BE2C (cell line): ENCODE measurements at regions not wholly inside any gene's neighbourhood (a gene's known extent, or its start where the extent isn't known, plus 50 kb on each side); places are given as distances from the start of the nearest gene placed in this dataset.

ENCODE experiments used
- DNase-seq: peaks from one replicate; pipeline ENCODE4 v3.0.0-alpha.2; 2020
- H3K27me3 ChIP-seq: fragments of 250-450 bp; sonication (Bioruptor Pico); 2 replicates; pipeline ENCODE4 v1.5.1; 2020; ENCODE audit warnings: mild to moderate bottlenecking
- H3K36me3 ChIP-seq: fragments of 250-450 bp; sonication (Bioruptor Pico); 2 replicates; pipeline ENCODE4 v1.5.1; 2020; ENCODE audit warnings: mild to moderate bottlenecking
- H3K4me1 ChIP-seq: fragments of 250-450 bp; sonication (Bioruptor Pico); 2 replicates; pipeline ENCODE4 v1.5.1; 2020
- H3K4me3 ChIP-seq: 2 replicates; pipeline ENCODE4 v1.5.1; 2011; ENCODE audit warnings: low read depth, low read length
- H3K9me3 ChIP-seq: fragments of 250-450 bp; sonication (Bioruptor Pico); 2 replicates; pipeline ENCODE4 v1.5.1; 2020
- CTCF ChIP-seq: IDR thresholded peaks from 2 replicates; pipeline ENCODE4 v1.5.1; 2012; ENCODE audit warnings: mild to moderate bottlenecking, low read depth, low read length

DNA sequence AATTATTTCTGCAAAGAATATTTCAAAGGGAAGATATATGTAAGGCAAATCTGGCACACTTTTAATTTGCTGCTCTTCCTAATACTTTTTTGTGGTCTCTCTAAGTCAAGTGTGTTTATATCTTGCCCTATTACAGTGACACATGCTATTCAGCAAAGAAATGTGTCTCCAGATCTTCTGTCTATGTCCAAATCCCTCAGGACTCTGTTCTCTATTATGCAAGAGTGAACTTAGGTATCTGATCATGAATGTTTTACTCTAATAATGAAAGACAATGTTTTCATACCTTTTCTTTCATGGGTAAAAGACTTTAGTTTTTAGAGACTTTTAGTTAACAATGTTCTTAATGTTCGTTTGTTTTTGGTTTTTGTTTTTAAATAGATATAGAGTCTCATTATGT, 255.4 kb upstream of the DAB2 start:
- Histone ChIP-seq H3K4me1 (no peaks in the 10 kb centered on the region), H3K27me3 (no peaks in the 10 kb centered on the region), H3K36me3 (no peaks in the 10 kb centered on the region), H3K4me3 (no peak overlapping the region), H3K9me3 (no peaks in the 10 kb centered on the region)
- no peak for DNase-seq
- TF ChIP-seq CTCF = no peak

DNA sequence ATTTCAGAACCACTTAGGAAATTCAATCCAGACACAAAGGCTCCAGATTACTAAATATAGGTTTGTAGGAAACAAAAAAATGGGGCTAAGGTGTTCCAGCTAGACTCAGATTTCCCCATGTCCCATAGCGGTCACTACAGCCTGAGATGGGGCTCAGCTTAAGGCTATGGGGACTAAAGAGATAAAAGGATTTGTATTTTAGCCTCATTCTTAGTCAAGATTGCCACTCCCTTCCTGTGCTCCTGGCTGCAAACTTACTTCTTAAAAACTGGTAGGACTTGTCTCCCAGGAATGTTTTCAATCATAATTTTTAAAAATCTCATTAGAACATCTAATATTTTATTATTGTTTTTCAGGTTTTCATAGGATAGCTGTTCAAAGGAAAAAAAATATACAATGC, 253.8 kb upstream of the DAB2 start:
- H3K4me3 ChIP-seq = no peak overlapping the region

GRCh38 chr5:39675676-39676075, 250.9 kb upstream of the DAB2 start:
- DNase-seq = no peak
- H3K4me1 ChIP-seq = no peaks in the 10 kb centered on the region
- TF ChIP-seq CTCF = no peak
- no peak overlapping the region for H3K4me3 ChIP-seq
- H3K27me3 ChIP-seq = no peaks in the 10 kb centered on the region
- H3K9me3 ChIP-seq = no peaks in the 10 kb centered on the region
- no peaks in the 10 kb centered on the region for H3K36me3 ChIP-seq

More for the DNA sequence above, 253.8 kb upstream of the DAB2 start:
- H3K27me3 ChIP-seq = no peaks in the 10 kb centered on the region
- no peak for TF ChIP-seq CTCF
- H3K4me1 ChIP-seq = no peaks in the 10 kb centered on the region
- H3K36me3 ChIP-seq = no peaks in the 10 kb centered on the region
- H3K9me3 ChIP-seq = no peaks in the 10 kb centered on the region
- no peak for DNase-seq

- no peaks in the 10 kb centered on the region for H3K36me3 ChIP-seq
- DNase-seq = no peak
- H3K4me3 ChIP-seq = no peak overlapping the region
- H3K9me3 ChIP-seq = no peaks in the 10 kb centered on the region
- H3K4me1 ChIP-seq = no peaks in the 10 kb centered on the region
- no peak for TF ChIP-seq CTCF
- no peaks in the 10 kb centered on the region for H3K27me3 ChIP-seq
Measured at GRCh38 chr5:39674209-39675082, 249.7 kb upstream of the DAB2 start.

GRCh38 chr5:39671561-39671961, 246.8 kb upstream of the DAB2 start:
- Histone ChIP-seq H3K36me3 (no peaks in the 10 kb centered on the region), H3K4me1 (no peaks in the 10 kb centered on the region), H3K27me3 (no peaks in the 10 kb centered on the region), H3K9me3 (no peaks in the 10 kb centered on the region; the same call in 1 of the 2 replicates), H3K4me3 (no peak overlapping the region)
- no peak for TF ChIP-seq CTCF
- no peak for DNase-seq

- Histone ChIP-seq H3K9me3 (no peaks in the 10 kb centered on the region; the same call in 1 of the 2 replicates), H3K4me3 (no peak overlapping the region), H3K36me3 (no peaks in the 10 kb centered on the region), H3K4me1 (no peaks in the 10 kb centered on the region), H3K27me3 (no peaks in the 10 kb centered on the region)
- DNase-seq = no peak
- no peak for TF ChIP-seq CTCF
Measured at GRCh38 chr5:39670955-39671354, 246.2 kb upstream of the DAB2 start.
